Thyroid gland (tissue), 4 donors: ENCODE measurements at regions not wholly inside any gene's neighbourhood (a gene's known extent, or its start where the extent isn't known, plus 50 kb on each side); places are given as distances from the start of the nearest gene placed in this dataset.

ENCODE experiments used
- DNase-seq, 2 donors: peaks; one replicate each; pipeline ENCODE4 v3.0.0-alpha.2; 2019
- H3K27ac ChIP-seq, 3 donors: fragments of 200-600 bp; sonication (generic); 1 replicate in 2 of 3; 2 replicates in 1 of 3; pipeline ENCODE4 v1.5.1; 2016 to 2019; ENCODE audit warnings: mild to moderate bottlenecking in 1 of 3, moderate library complexity in 1 of 3
- H3K27me3 ChIP-seq: fragments of 200-600 bp; sonication (generic); one replicate; pipeline ENCODE4 v1.5.1; 2019
- H3K36me3 ChIP-seq, 2 donors: fragments of 200-600 bp; sonication (generic); one replicate each; pipeline ENCODE4 v1.5.1; 2016 to 2019
- H3K4me1 ChIP-seq, 2 donors: fragments of 200-600 bp; sonication (generic); one replicate each; pipeline ENCODE4 v1.5.1; 2017 to 2019
- H3K4me3 ChIP-seq, 3 donors: fragments of 200-600 bp; sonication (generic); replicated peaks in 1 of 3; 1 replicate in 2 of 3; 2 replicates in 1 of 3; pipeline ENCODE4 v1.5.1; 2016; ENCODE audit warnings: mild to moderate bottlenecking in 1 of 3
- H3K9me3 ChIP-seq: fragments of 200-600 bp; sonication (generic); one replicate; pipeline ENCODE4 v1.5.1; 2017
- CTCF ChIP-seq, 6 experiments: fragments of 200-600 bp in 3 of 6; fragments of 450-650 bp in 3 of 6; sonication (generic) in 3 of 6; IDR thresholded peaks; one replicate each; pipeline ENCODE4 v1.5.1; 2016 to 2019; ENCODE audit warnings: antibody characterized with exemption in 6 of 6, mild to moderate bottlenecking in 2 of 6, inconsistent platforms in 1 of 6, moderate library complexity in 1 of 6
- POLR2A ChIP-seq, 2 donors: fragments of 450-650 bp; IDR thresholded peaks; one replicate each; pipeline ENCODE4 v1.6.1; 2017; ENCODE audit warnings: antibody characterized with exemption in 2 of 2, mild to moderate bottlenecking in 2 of 2, moderate library complexity in 1 of 2
- WGBS, 2 donors: methylation state at CpG; one replicate each; pipeline ENCODE4 v1.1.5; 2017; 5-methylcytosine and 5-hydroxymethylcytosine counted together
- intact Hi-C: fragments of 100-400 bp; cut with DNase I; formaldehyde crosslinking; loops from one replicate; pipeline ENCODE4 v1.15.1; 2023

- Histone ChIP-seq H3K4me1 (no peaks in the 10 kb centered on the region), H3K9me3 (no peaks in the 10 kb centered on the region), H3K4me3 (no peak overlapping the region), H3K36me3 (no peaks in the 10 kb centered on the region), H3K27ac (no peak overlapping the region), H3K27me3 (no peaks in the 10 kb centered on the region)
- intact Hi-C loops: no loop called here
- DNase-seq: no peak
- TF ChIP-seq CTCF (IDR thresholded peaks at IDR 0.05) (no peak), POLR2A (IDR thresholded peaks at IDR 0.05) (no peak)
- WGBS, 2 donors: 84 to 88% methylated on average over 3 of the region's 3 CpGs
Observed at GRCh38 chr1:114333690-114334089, 177.3 kb downstream of the TRIM33 start.

GRCh38 chr1:114331936-114332335 is 178.3 kb upstream of the SYT6 start:
- TF ChIP-seq CTCF (IDR thresholded peaks at IDR 0.05): no peak
- TF ChIP-seq POLR2A (IDR thresholded peaks at IDR 0.05): no peak
- H3K36me3 ChIP-seq: no peaks in the 10 kb centered on the region
- no peaks in the 10 kb centered on the region for H3K9me3 ChIP-seq
- no peaks in the 10 kb centered on the region for H3K27me3 ChIP-seq
- no peak overlapping the region for H3K4me3 ChIP-seq
- H3K4me1 ChIP-seq: no peaks in the 10 kb centered on the region
- intact Hi-C loops: no loop called here
- H3K27ac ChIP-seq: no peak overlapping the region
- DNase-seq: no peak

GRCh38 chr1:114330451-114330983 is 176.8 kb upstream of the SYT6 start:
- H3K4me1 ChIP-seq: no peaks in the 10 kb centered on the region
- H3K4me3 ChIP-seq: no peak overlapping the region
- H3K27me3 ChIP-seq: no peaks in the 10 kb centered on the region
- TF ChIP-seq CTCF (IDR thresholded peaks at IDR 0.05) (no peak), POLR2A (IDR thresholded peaks at IDR 0.05) (no peak)
- no peaks in the 10 kb centered on the region for H3K36me3 ChIP-seq
- 79 to 87% methylated on average over 4 of the region's 4 CpGs for WGBS, 2 donors
- no peak for DNase-seq
- intact Hi-C loops: no loop called here
- no peaks in the 10 kb centered on the region for H3K9me3 ChIP-seq
- H3K27ac ChIP-seq: no peak overlapping the region

DNA sequence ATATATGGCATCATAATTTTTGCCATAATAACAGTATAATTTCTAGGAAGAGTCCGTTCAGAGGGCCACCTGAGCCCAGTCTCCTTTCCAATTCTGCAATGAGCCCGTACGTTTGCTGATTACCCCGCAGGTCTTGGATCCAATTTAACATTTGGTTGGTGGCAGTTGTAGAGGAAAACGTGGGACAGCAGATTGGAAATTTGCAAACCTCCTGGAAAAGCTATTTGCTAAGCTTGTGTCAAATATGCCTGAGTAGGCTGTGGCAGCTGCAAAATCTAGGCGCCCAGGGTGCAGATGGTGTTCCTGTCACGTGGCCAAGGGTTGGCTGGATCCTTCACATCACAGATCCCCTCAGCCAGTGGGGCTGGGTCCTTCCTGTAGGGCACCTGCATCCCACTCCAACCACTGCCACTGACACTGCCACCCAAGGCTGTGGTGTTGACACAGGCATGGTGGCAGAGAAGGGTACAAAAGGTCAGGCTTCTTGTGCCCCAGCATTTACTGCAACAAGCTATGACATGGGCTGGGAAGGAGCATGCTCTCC is 174.8 kb upstream of the SYT6 start:
- Histone ChIP-seq H3K4me3 (no peak overlapping the region), H3K36me3 (no peaks in the 10 kb centered on the region), H3K27me3 (no peaks in the 10 kb centered on the region), H3K9me3 (no peaks in the 10 kb centered on the region), H3K4me1 (no peaks in the 10 kb centered on the region), H3K27ac (no peak overlapping the region)
- TF ChIP-seq CTCF (IDR thresholded peaks at IDR 0.05): no peak
- no peak for TF ChIP-seq POLR2A (IDR thresholded peaks at IDR 0.05)
- WGBS, 2 donors: 80 to 88% methylated on average over 7 of the region's 7 CpGs
- DNase-seq: no peak
- intact Hi-C loops: no loop called here

DNA sequence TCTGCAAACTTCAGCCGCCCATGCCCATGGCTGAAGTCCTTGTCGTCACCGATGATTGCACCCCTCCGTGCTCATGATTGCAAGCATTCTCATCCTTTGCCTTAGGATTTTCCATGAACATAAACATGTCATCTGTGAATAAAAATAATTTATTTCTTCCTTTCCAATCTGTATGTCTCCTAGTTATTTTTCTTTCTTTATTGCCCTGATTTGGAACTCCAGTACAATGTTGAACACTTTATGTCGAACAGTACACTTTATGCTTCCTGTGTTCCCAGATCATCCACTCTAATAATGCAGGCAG is 170.9 kb upstream of the SYT6 start:
- H3K4me1 ChIP-seq: no peaks in the 10 kb centered on the region
- WGBS, 2 donors: 82 to 88% methylated on average over 5 of the region's 5 CpGs
- H3K27ac ChIP-seq: no peak overlapping the region
- no peak for DNase-seq
- no peaks in the 10 kb centered on the region for H3K9me3 ChIP-seq
- no peak overlapping the region for H3K4me3 ChIP-seq
- no peak for TF ChIP-seq CTCF (IDR thresholded peaks at IDR 0.05)
- no peak for TF ChIP-seq POLR2A (IDR thresholded peaks at IDR 0.05)
- intact Hi-C loops: no loop called here
- no peaks in the 10 kb centered on the region for H3K36me3 ChIP-seq
- no peaks in the 10 kb centered on the region for H3K27me3 ChIP-seq
